ENCODE measurements at regions not wholly inside any gene's neighbourhood (a gene's known extent, or its start where the extent isn't known, plus 50 kb on each side); places are given as distances from the start of the nearest gene placed in this dataset.
"Not testable (repeated sequence)": the region's sequence is repeated elsewhere in the genome, so short reads cannot be mapped to it uniquely, and the experiment has no call there.

GRCh38 chr2:195138435-195138834 lies 518.6 kb upstream of the SLC39A10 start:
- DNase-seq = no peak

DNA sequence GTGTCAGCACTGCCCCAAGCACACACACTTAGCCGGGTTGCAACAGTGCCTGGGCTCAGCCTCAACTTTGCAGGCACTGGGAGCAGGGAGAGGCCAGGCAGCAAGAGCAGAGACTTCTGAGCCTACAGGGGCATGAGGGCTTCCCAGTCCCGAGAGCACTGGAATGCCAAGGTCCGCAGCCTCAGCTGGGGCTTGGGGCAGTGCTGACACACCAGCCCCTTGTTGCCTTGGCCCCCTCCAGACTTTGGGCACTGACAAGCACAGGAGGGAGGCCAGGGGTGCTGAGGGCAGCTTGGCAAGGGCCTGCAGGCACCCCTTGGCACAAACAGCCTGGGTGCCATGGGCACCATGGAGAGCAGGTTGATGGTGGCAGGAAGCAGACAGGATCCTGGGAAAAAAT lies 531.1 kb upstream of the SLC39A10 start:
- DNase-seq = not testable (repeated sequence)

DNA sequence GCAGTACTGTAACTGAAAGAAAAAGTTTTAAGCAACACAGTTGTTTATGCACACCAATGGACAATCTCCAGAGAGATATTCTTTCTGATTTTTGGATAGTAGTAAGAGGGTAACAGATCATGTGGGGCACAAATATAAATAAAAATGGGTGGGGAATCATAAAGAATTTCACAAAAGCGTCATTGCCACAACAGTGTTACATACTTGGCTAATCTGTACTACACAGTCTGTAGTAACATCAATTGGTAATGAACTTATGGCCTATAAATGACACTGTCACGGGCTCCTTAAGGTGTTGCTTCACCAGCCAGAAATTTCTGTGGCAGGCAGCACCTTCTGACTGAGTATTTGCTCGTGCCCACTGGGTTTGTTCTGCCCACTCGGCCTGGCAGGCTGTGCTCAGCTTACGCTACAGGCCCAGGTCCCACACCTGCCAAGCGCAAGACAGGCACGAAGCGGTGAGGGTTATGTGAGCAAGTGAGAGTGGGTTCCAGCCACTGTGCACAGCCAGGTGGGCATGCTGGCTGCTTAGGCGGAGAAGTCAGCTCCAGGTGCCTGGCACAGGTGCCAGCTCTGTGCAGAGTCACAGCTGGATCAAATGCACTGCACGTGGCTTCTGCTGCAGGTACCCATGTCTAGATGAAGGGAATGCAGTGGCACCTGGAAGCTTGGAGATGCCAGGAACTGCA lies 532.5 kb upstream of the SLC39A10 start:
- DNase-seq = no peak

DNA sequence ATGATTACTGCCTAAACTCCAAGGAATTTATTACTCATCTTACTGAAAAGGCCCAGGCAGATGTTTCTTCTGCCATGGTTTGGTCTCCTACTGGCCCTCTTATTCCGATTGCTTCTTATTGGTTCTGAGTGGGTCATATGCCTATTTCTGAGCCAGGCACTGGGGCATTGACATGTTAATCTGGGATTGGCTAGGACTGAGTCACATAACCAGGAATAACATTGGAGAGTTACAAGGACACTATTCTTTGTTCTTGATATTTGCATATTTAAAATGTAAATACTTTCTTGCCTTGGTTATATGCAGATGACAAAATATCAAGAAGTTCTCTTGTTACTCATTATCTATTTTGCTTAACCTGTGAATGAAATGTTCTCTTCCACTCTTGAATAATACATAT lies 534.4 kb upstream of the SLC39A10 start:
- no peak for DNase-seq

DNA sequence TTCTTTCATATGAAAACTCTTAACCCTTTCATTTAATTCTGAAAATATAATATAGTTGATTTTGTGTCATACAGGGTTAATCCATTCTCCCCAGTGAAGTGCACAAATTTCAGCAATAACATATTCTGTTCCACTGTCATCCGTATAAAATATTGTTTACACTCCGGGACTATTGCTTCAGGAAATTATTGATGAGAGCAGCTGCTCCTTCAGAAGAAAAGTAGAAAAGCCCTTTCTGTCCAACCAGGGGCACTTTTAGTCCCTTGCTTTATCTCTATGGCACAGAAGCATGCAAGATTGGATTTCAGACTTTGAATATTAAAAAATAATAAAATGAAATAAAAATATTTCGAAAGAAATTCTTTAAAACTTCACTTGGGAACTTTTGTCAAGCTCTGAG lies 535.7 kb upstream of the SLC39A10 start:
- no peak for DNase-seq

DNA sequence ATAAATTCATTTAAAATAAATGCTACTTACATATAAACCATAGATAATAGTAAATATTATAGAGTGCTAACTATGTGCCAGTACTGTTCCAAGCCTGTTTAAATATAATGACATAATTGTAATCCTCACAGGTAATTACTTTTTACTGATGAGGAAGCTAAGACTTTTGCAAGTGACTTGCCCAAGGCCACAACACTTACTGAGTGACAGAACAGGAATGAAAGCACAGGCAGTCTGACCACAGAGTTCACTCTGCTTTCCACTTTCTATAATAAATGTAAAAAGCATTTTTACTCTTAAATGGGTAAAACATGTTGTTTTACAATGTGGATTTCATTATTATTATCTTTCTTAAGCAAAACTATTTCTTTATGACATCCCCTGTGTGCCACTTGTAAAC lies 537.8 kb upstream of the SLC39A10 start:
- no peak for DNase-seq

DNA sequence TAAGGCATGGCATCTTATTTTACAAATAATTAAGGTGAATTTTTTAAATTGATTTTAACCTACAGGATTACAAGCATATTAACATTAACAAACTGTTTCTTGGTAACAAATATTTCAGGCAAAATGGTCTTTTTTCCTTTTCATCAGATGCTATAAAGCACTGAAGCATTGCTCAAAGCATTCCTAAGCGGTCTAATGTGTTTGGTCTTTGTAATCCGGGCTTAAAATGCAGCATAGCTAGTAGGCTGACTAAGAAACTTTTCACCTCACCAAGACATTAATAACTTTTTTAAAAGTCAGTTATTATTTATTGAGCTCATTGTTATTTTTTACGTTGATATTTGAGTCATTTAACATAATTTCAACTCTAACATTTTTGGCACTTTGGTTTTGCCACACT lies 538.8 kb upstream of the SLC39A10 start:
- DNase-seq = no peak

- no peak for DNase-seq
Observed at GRCh38 chr2:195117011-195117410, 540.0 kb upstream of the SLC39A10 start.

DNA sequence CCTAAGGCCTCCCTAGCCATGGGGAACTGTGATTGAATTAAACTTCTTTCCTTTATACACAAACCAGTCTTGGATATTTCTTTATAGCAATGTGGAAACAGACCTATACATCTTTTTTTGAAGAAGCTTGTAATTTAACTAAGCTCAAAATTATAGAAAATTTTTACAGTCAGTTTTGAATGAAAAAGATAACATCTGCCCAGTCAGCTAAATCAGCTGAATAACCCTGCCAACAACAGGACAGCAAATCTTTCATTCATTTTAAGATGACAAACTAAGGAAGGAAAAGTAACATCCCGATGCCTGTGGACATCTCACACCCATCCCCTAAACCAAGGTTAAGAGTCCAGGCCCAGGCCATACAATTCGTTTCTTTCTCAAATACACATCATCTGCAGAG lies 541.3 kb upstream of the SLC39A10 start:
- DNase-seq = no peak

GRCh38 chr2:195108182-195108581 lies 548.8 kb upstream of the SLC39A10 start:
- no peak for DNase-seq

- no peak for DNase-seq
Observed at GRCh38 chr2:195106681-195107380, 550.2 kb upstream of the SLC39A10 start.

DNA sequence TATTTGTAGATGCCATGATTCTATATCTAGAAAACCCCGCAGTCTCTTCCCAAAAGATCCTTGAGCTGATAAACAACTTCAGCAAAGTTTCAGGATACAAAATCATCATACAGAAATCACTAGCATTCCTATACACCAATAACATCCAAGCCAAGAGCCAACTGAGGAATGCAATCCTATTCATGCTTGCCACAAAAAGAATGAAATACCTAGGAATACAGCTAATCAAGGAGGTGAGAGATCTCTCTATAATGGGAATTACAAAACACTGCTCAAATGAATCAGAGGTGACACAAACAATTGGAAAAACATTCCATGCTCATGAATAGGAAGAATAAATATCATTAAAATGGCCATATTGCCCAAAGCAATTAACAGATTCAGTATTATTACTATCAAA lies 551.4 kb upstream of the SLC39A10 start:
- no peak for DNase-seq

DNA sequence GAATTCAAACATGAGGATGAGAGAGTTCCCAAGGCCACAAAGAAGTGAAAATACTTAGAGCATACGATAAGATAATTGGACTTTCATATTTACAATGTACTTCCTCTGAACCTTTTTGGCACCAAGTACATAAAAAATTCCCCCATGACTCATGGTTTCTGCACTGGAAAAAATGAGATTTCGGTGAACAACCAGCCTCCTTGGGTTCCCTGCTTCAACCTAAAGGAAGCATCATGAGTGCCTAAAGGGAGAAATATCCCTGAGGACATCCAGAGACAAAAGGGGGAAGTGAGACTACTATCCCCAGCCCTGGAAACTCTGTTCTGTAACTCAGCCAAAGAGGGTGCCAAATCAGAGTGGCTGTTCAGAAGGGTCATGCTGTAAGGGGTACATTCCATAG lies 562.7 kb upstream of the SLC39A10 start:
- no peak for DNase-seq

GRCh38 chr2:195092341-195092740 lies 564.7 kb upstream of the SLC39A10 start:
- no peak for DNase-seq

DNA sequence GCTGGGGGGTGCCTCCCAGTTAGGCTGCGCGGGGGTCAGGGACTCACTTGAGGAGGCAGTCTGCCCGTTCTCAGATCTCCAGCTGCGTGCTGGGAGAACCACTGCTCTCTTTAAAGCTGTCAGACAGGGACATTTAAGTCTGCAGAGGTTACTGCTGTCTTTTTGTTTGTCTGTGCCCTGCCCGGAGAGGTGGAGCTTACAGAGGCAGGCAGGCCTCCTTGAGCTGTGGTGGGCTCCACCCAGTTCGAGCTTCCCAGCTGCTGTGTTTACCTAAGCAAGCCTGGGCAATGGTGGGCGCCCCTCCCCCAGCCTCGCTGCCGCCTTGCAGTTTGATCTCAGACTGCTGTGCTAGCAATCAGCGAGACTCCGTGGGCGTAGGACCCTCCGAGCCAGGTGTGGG lies 584.2 kb upstream of the SLC39A10 start:
- DNase-seq = not testable (repeated sequence)

- no peak for DNase-seq
Observed at GRCh38 chr2:195057001-195057400, 600.0 kb upstream of the SLC39A10 start.

DNA sequence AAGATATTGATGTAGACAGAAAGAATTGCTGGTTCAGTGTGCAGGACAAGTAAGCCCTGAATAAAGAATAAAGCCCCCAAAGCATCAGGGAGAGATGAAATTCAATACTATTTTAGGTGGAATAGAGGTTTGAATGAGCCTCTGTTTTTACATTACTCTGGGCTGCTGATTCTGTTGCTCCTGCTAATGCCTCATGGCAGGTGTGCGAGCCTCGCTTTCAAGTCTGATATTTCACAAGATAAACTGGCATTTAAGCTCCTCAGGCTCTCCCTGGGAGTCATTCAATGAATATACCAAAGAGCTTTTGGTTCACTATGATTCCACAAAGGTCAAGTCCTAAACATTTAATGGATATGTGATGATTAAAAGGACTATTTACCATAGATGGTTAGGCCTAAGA lies 601.0 kb upstream of the SLC39A10 start:
- DNase-seq = no peak

GRCh38 chr2:195051401-195051800 lies 605.6 kb upstream of the SLC39A10 start:
- DNase-seq = no peak

- no peak for DNase-seq
Observed at GRCh38 chr2:195049372-195050031, 607.5 kb upstream of the SLC39A10 start.

DNA sequence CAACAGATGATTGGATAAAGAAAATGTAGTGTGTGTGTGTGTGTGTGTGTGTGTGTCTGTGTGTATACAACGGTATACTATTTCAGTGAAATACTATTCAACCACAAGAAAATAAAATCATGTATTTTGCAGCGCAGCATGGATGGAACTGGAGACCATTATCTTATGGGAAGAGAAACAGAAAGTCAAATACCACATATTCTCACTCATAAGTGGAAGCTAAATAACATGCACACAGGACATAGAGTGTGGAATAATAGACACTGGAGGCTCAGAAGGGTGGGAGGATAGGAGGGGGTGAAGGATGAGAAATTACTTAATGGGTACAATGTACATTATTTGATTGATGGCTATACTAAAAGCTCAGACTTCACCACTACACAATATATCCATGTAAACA lies 609.1 kb upstream of the SLC39A10 start:
- DNase-seq = no peak

DNA sequence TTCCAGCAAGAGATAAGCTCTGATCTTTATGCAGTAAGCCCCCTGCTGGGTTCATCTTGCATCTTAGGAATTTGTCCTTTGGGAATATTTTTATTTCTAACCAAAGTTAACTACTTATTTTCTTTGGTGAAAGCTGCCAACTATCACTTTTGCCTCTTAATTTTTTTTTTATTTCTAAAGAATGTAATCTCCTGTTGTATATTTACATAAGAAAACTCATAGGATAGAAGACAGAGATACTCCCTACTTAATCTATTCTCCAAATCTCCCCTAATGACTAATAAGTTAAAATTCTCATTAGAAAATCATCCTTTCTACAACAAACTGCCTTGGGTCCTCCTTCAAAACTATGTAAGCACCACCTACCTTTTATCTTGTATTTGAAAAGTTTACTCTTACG lies 612.2 kb upstream of the SLC39A10 start:
- DNase-seq = no peak

DNA sequence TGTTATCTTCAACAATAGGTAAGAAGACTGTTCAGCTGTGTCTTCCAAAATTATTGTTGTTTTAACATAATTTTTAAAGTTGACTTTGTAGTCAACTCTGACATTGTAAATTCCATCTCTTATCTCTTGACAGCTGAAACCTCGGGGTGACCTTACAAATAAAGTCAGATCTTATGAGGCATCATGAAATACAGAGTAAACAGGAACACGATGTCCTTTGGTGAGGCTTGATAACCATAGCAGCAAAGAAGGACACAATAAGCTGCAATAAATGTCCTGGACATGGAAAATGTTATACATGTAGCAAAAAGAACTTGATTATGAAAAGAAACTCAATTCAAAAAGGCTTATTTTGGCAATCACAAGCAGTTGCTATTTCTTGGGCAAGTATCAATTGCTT lies 618.9 kb upstream of the SLC39A10 start:
- DNase-seq = no peak

GRCh38 chr2:195037045-195037444 lies 620.0 kb upstream of the SLC39A10 start:
- no peak for DNase-seq

- DNase-seq = no peak
Observed at GRCh38 chr2:195031411-195031810, 625.6 kb upstream of the SLC39A10 start.
